ENCODE measurements at regions not wholly inside any gene's neighbourhood (a gene's known extent, or its start where the extent isn't known, plus 50 kb on each side); places are given as distances from the start of the nearest gene placed in this dataset.

DNA sequence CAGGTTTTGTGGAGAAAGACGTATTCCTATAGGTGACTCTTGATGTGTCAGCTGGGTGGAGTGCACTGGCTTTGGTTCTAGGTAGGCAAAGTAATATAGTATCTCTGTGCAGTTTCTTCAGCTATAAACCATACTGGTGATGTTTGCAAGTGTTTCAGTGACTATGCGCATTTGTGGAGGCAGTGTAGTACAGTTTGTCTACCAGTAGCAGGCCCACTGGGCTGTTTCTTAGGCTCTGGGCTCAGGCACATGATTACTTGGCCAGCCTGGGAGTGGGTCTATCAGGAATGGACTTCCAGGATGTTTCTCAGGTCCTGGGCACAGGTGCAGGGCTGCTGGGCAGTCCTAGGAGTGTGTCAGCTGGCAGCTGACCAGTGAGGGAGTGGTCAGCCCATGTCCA is 51.9 kb upstream of the INTU start:
- Histone ChIP-seq H2AFZ (ENCODE audit: low read length) (no peak overlapping the region), H3K4me2 (ENCODE audit: low read depth, low read length) (no peak overlapping the region), H3K9me3 (replicated peaks; ENCODE audit: insufficient read depth, low read length) (no peaks in the 10 kb centered on the region), H3K27ac (ENCODE audit: low read length) (no peak overlapping the region), H3K36me3 (replicated peaks; ENCODE audit: insufficient read depth, low read length) (no peaks in the 10 kb centered on the region), H3F3A (ENCODE audit: insufficient read depth, low read length) (no peaks in the 10 kb centered on the region), H3K27me3 (replicated peaks; ENCODE audit: insufficient read depth, low read length) (no peaks in the 10 kb centered on the region), H3K79me2 (ENCODE audit: low read length) (no peaks in the 10 kb centered on the region), H4K20me1 (ENCODE audit: insufficient read depth, low read length) (no peaks in the 10 kb centered on the region), H3K4me3 (ENCODE audit: low read length) (no peak overlapping the region), H3K9me2 (replicated peaks; ENCODE audit: insufficient read depth, low read length) (no peaks in the 10 kb centered on the region), H3K9ac (ENCODE audit: low read length) (no peak overlapping the region), H3K4me1 (ENCODE audit: low read length) (no peaks in the 10 kb centered on the region)
- no peak for DNase-seq
- TF ChIP-seq CTCF (IDR thresholded peaks at IDR 0.05; ENCODE audit: low read length), result no peak
- TF ChIP-seq EZH2 (optimal IDR thresholded peaks at IDR 0.05; ENCODE audit: low read depth, low read length), result no peak
- no peak for TF ChIP-seq EZH2phosphoT487 (IDR thresholded peaks at IDR 0.05; ENCODE audit: low read length)
